ENCODE measurements at regions not wholly inside any gene's neighbourhood (a gene's known extent, or its start where the extent isn't known, plus 50 kb on each side); places are given as distances from the start of the nearest gene placed in this dataset.

DNA sequence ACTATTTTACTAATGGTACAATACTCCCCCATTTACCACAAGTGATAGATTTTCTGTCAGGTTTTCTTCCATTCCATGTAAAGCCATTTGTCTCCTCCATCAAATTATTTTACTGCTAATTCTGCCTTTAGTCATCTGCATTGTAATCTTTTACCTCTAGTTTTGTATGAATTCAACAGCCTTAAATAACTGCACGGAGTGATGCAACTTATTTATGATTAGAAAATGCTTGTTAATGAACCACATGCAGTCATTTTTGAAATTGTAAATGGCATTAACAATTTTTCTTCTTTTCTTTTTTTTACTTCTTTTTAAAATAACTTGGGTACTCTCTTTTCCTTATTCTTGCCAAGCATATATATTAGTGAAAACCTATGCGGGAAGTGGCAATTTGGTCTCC, 71.5 kb downstream of the RESF1 start:
- H3K4me3 ChIP-seq (ENCODE audit: low read length) = no peak overlapping the region
- H3K27ac ChIP-seq (ENCODE audit: low read length) = no peak overlapping the region
- no peak overlapping the region for H2AFZ ChIP-seq (ENCODE audit: low read depth, low read length)
- no peaks in the 10 kb centered on the region for H3K36me3 ChIP-seq (ENCODE audit: insufficient read depth, low read length)
- no peaks in the 10 kb centered on the region for H3K27me3 ChIP-seq (ENCODE audit: insufficient read depth, low read depth, low read length)
- H3K9ac ChIP-seq (ENCODE audit: low read length) = no peak overlapping the region
- TF ChIP-seq EZH2 (IDR thresholded peaks at IDR 0.05; ENCODE audit: borderline replicate concordance, insufficient read depth, low read length, poor library complexity, severe bottlenecking) = no peak
- no peak for TF ChIP-seq RAD21 (conservative IDR thresholded peaks at IDR 0.05)
- no peak for TF ChIP-seq TAF1 (IDR thresholded peaks at IDR 0.05; ENCODE audit: low read depth)
- TF ChIP-seq MXI1 (conservative IDR thresholded peaks at IDR 0.05; ENCODE audit: poor library complexity, severe bottlenecking) = no peak
- TF ChIP-seq, protein P1, sequence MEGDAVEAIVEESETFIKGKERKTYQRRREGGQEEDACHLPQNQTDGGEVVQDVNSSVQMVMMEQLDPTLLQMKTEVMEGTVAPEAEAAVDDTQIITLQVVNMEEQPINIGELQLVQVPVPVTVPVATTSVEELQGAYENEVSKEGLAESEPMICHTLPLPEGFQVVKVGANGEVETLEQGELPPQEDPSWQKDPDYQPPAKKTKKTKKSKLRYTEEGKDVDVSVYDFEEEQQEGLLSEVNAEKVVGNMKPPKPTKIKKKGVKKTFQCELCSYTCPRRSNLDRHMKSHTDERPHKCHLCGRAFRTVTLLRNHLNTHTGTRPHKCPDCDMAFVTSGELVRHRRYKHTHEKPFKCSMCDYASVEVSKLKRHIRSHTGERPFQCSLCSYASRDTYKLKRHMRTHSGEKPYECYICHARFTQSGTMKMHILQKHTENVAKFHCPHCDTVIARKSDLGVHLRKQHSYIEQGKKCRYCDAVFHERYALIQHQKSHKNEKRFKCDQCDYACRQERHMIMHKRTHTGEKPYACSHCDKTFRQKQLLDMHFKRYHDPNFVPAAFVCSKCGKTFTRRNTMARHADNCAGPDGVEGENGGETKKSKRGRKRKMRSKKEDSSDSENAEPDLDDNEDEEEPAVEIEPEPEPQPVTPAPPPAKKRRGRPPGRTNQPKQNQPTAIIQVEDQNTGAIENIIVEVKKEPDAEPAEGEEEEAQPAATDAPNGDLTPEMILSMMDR (IDR thresholded peaks at IDR 0.05; ENCODE audit: poor library complexity, severe bottlenecking) = no peak
- TF ChIP-seq, protein P2, sequence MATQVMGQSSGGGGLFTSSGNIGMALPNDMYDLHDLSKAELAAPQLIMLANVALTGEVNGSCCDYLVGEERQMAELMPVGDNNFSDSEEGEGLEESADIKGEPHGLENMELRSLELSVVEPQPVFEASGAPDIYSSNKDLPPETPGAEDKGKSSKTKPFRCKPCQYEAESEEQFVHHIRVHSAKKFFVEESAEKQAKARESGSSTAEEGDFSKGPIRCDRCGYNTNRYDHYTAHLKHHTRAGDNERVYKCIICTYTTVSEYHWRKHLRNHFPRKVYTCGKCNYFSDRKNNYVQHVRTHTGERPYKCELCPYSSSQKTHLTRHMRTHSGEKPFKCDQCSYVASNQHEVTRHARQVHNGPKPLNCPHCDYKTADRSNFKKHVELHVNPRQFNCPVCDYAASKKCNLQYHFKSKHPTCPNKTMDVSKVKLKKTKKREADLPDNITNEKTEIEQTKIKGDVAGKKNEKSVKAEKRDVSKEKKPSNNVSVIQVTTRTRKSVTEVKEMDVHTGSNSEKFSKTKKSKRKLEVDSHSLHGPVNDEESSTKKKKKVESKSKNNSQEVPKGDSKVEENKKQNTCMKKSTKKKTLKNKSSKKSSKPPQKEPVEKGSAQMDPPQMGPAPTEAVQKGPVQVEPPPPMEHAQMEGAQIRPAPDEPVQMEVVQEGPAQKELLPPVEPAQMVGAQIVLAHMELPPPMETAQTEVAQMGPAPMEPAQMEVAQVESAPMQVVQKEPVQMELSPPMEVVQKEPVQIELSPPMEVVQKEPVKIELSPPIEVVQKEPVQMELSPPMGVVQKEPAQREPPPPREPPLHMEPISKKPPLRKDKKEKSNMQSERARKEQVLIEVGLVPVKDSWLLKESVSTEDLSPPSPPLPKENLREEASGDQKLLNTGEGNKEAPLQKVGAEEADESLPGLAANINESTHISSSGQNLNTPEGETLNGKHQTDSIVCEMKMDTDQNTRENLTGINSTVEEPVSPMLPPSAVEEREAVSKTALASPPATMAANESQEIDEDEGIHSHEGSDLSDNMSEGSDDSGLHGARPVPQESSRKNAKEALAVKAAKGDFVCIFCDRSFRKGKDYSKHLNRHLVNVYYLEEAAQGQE (IDR thresholded peaks at IDR 0.05; ENCODE audit: borderline replicate concordance) = no peak
- no peak for TF ChIP-seq POLR2AphosphoS5 (IDR thresholded peaks at IDR 0.05)
- no peak for TF ChIP-seq EP300 (conservative IDR thresholded peaks at IDR 0.05; ENCODE audit: poor library complexity, severe bottlenecking)
- TF ChIP-seq SMC3 (conservative IDR thresholded peaks at IDR 0.05; ENCODE audit: poor library complexity) = no peak
- H3K9me2 ChIP-seq (ENCODE audit: insufficient read depth, low read length) = no peaks in the 10 kb centered on the region
- H4K20me1 ChIP-seq (ENCODE audit: insufficient read depth) = no peaks in the 10 kb centered on the region
- H3F3A ChIP-seq (ENCODE audit: insufficient read depth, low read length, poor library complexity, severe bottlenecking) = no peaks in the 10 kb centered on the region
- H3K9me3 ChIP-seq (ENCODE audit: low read length) = no peaks in the 10 kb centered on the region
- H3K4me2 ChIP-seq (ENCODE audit: low read length) = no peak overlapping the region
- no peaks in the 10 kb centered on the region for H3K79me2 ChIP-seq (replicated peaks; ENCODE audit: insufficient read depth, low read length)

DNA sequence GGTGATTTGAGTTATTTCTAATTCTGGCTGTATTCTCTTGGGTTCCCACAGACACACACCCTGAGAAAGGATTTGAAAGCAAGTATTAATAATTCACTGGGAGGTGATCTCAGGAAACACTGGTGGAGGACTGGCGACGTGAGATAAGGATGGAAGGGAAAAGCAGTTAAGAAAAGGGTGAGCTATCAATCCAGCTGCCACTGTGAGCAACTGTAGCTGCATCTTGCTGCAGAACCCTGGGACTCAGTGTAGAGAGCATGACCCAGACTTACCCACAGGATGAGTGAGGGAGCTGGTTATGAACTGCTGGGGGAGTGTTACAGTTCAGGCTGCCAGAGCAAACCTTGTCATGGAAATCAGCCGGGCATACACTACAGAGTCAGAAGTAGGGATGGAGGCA, 71.9 kb downstream of the RESF1 start:
- H3K27me3 ChIP-seq (ENCODE audit: insufficient read depth, low read depth, low read length) = no peaks in the 10 kb centered on the region
- H3K36me3 ChIP-seq (ENCODE audit: insufficient read depth, low read length) = no peaks in the 10 kb centered on the region
- H3K9ac ChIP-seq (ENCODE audit: low read length) = no peak overlapping the region
- no peaks in the 10 kb centered on the region for H3K9me2 ChIP-seq (ENCODE audit: insufficient read depth, low read length)
- no peaks in the 10 kb centered on the region for H3K79me2 ChIP-seq (replicated peaks; ENCODE audit: insufficient read depth, low read length)
- H3F3A ChIP-seq (ENCODE audit: insufficient read depth, low read length, poor library complexity, severe bottlenecking) = no peaks in the 10 kb centered on the region
- no peak overlapping the region for H2AFZ ChIP-seq (ENCODE audit: low read depth, low read length)
- no peak overlapping the region for H3K4me3 ChIP-seq (ENCODE audit: low read length)
- no peaks in the 10 kb centered on the region for H3K9me3 ChIP-seq (ENCODE audit: low read length)
- H4K20me1 ChIP-seq (ENCODE audit: insufficient read depth) = no peaks in the 10 kb centered on the region
- no peak overlapping the region for H3K4me2 ChIP-seq (ENCODE audit: low read length)
- TF ChIP-seq POLR2AphosphoS5 (IDR thresholded peaks at IDR 0.05) (no peak), EZH2 (IDR thresholded peaks at IDR 0.05; ENCODE audit: borderline replicate concordance, insufficient read depth, low read length, poor library complexity, severe bottlenecking) (no peak), MXI1 (conservative IDR thresholded peaks at IDR 0.05; ENCODE audit: poor library complexity, severe bottlenecking) (no peak), TAF1 (IDR thresholded peaks at IDR 0.05; ENCODE audit: low read depth) (no peak), RAD21 (conservative IDR thresholded peaks at IDR 0.05) (no peak), SMC3 (conservative IDR thresholded peaks at IDR 0.05; ENCODE audit: poor library complexity) (no peak), EP300 (conservative IDR thresholded peaks at IDR 0.05; ENCODE audit: poor library complexity, severe bottlenecking) (no peak)
- TF ChIP-seq, protein P1 (IDR thresholded peaks at IDR 0.05; ENCODE audit: poor library complexity, severe bottlenecking) = no peak
- TF ChIP-seq, protein P2 (IDR thresholded peaks at IDR 0.05; ENCODE audit: borderline replicate concordance) = no peak
- no peak overlapping the region for H3K27ac ChIP-seq (ENCODE audit: low read length)

All from neural cell (in vitro differentiated cells).